ENCODE measurements at regions not wholly inside any gene's neighbourhood (a gene's known extent, or its start where the extent isn't known, plus 50 kb on each side); places are given as distances from the start of the nearest gene placed in this dataset.

GRCh38 chr9:118575341-118576070 is 793.7 kb downstream of the BRINP1 start:
- TF ChIP-seq TOX (CRISPR knock-in tag; IDR thresholded peaks at IDR 0.05; ENCODE audit: borderline replicate concordance) (no peak), TSHZ2 (CRISPR knock-in tag; IDR thresholded peaks at IDR 0.05) (no peak), CSDC2 (CRISPR knock-in tag; IDR thresholded peaks at IDR 0.05) (no peak), ZC3H10 (CRISPR knock-in tag; IDR thresholded peaks at IDR 0.05) (no peak), ISL1 (CRISPR knock-in tag; IDR thresholded peaks at IDR 0.05) (no peak), BACH2 (CRISPR knock-in tag; IDR thresholded peaks at IDR 0.05; ENCODE audit: borderline replicate concordance) (no peak), OSR1 (CRISPR knock-in tag; IDR thresholded peaks at IDR 0.05) (no peak), PATZ1 (CRISPR knock-in tag; IDR thresholded peaks at IDR 0.05; ENCODE audit: borderline replicate concordance) (no peak), SNAI2 (CRISPR knock-in tag; IDR thresholded peaks at IDR 0.05) (no peak), ESRRG (CRISPR knock-in tag; IDR thresholded peaks at IDR 0.05) (no peak), TCF4 (CRISPR knock-in tag; IDR thresholded peaks at IDR 0.05; ENCODE audit: borderline replicate concordance) (no peak), RARB (CRISPR knock-in tag; IDR thresholded peaks at IDR 0.05) (no peak), ZFP3 (CRISPR knock-in tag; IDR thresholded peaks at IDR 0.05) (no peak), ARNTL (CRISPR knock-in tag; IDR thresholded peaks at IDR 0.05; ENCODE audit: borderline replicate concordance, low read depth) (no peak)
